ENCODE measurements at regions not wholly inside any gene's neighbourhood (a gene's known extent, or its start where the extent isn't known, plus 50 kb on each side); places are given as distances from the start of the nearest gene placed in this dataset.

DNA sequence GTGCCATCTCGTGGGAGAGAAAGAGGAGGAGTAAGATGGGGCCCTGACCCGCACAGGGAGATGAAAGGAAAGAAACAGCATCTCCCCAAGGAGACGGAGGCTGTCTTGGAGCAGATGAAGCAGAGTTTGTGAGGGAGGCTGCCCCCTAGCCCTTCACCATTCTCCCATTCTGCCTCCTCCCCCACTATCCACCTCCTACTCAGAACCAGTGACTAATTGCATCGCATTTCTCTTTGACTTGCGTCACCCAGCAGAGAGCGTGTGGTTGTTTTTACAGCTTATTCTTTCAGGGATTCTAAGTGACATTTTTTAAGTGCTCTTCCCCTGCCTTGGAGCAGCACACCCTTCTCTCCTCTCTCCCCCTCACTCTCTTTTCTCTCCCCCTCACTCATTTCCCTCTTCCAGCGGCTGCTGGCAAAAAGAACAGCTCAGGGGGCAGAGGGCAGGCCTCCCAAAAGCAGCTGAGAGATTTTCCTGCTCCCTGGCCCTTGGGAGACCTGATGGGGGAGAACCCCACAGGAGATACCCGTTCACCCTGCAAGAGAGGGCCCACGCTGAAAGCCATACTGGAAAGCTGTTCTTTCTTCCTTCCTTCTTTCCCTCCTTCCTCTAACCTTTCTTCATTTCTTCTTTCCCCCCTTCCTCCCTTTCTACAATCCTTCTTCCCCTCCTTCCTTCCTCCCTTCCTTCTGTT lies 91.8 kb downstream of the MRPL46 start:
- Mint-ChIP-seq H3K27ac (no peak overlapping the region), H3K4me1 (ENCODE audit: low read depth) (no peaks in the 10 kb centered on the region), H3K9me3 (no peaks in the 10 kb centered on the region), H3K27me3 (ENCODE audit: low read depth) (no peaks in the 10 kb centered on the region), H3K36me3 (ENCODE audit: low read depth) (no peaks in the 10 kb centered on the region), H3K4me3 (ENCODE audit: low read depth) (no peak overlapping the region)
- no peak for DNase-seq (ENCODE audit: low spot score)
- intact Hi-C loops (cut with micrococcal nuclease): no loop called here

DNA sequence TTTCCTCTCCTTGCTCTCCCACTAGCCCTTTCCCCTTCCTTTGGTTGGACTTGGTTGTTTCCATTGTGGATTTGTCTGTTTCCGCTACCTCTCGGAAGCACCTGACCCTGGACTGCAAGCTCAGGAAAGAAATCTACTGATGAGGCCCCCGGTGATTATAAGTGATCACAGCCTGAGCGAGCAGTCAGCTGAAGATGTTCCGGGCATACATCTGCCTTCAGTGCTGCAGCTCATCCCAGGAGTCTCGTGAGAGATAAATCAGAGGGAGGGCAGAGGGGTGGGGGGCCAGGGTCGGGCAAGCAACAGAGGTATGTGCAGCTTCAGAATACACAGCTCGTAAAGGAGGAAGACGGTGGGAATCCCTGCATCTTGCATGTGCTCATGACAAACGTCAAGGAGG lies 102.1 kb downstream of the MRPL46 start:
- no peak for DNase-seq (ENCODE audit: low spot score)
- intact Hi-C loops (cut with micrococcal nuclease): no loop called here
- Mint-ChIP-seq H3K4me3 (ENCODE audit: low read depth) (no peak overlapping the region), H3K4me1 (ENCODE audit: low read depth) (no peaks in the 10 kb centered on the region), H3K9me3 (no peaks in the 10 kb centered on the region), H3K27ac (no peak overlapping the region), H3K27me3 (ENCODE audit: low read depth) (peaks cover 2% of the 10 kb centered on the region), H3K36me3 (ENCODE audit: low read depth) (no peaks in the 10 kb centered on the region)

DNA sequence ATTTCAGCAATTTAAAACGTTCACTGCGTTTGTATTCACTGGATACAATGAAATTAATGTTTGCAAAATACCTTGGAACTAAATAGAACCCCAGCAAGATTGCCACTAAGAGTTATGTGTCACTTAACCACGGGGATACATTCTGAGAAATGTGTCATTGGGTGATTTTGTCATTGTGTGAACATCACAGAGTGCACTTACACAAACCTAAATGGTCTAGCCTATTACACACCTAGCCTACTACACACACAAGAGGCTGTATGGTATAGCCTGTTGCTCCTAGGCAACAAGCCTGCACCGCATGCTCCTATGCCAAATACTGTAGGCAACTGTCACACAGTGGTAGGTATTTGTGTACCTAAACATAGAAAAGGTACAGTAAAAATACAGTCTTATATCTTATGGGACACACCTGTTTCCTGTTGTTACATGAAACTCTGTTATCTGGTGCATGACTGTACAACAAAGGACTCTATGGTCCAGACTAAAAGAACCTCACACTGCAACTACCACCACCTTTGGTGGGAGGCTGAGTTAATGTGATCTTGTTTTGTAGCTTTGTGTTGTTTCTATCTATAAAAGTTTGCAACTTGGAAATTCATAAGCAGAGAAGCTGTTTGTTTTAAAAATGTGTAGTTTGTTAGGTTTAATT lies 92.2 kb upstream of the NTRK3 start:
- no peak overlapping the region for H3K4me3 Mint-ChIP-seq (ENCODE audit: low read depth)
- no peak for DNase-seq (ENCODE audit: low spot score)
- peaks cover 11% of the 10 kb centered on the region for H3K9me3 Mint-ChIP-seq

DNA sequence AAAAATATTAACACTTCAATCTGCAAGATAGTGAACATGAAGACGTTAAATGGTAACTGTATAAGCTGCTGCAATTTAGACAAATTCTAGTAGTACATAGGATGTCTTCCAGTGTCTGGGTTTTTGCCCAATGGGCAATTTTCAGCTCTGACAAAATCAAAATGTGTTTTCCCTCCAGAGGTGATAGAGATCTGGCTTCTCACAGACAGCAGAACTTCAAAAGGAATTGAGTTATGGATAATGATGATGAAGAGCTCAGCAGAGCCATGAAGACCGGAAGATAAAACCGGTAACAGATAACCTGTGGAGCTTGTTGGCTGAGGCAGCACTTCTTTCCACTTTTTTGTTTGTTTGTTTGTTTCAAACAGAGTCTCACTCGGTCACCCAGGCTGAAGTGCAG lies 89.4 kb upstream of the NTRK3 start:
- peaks cover 3% of the 10 kb centered on the region for H3K27me3 Mint-ChIP-seq (ENCODE audit: low read depth)
- no peaks in the 10 kb centered on the region for H3K4me1 Mint-ChIP-seq (ENCODE audit: low read depth)
- no peak overlapping the region for H3K27ac Mint-ChIP-seq
- no peaks in the 10 kb centered on the region for H3K9me3 Mint-ChIP-seq
- no peak overlapping the region for H3K4me3 Mint-ChIP-seq (ENCODE audit: low read depth)
- no peaks in the 10 kb centered on the region for H3K36me3 Mint-ChIP-seq (ENCODE audit: low read depth)
- DNase-seq (ENCODE audit: low spot score): no peak
- intact Hi-C loops (cut with micrococcal nuclease): no loop called here

More for the DNA sequence above, 92.2 kb upstream of the NTRK3 start:
- intact Hi-C loops (cut with micrococcal nuclease): no loop called here
- Mint-ChIP-seq H3K27me3 (ENCODE audit: low read depth) (peaks cover 3% of the 10 kb centered on the region), H3K4me1 (ENCODE audit: low read depth) (no peaks in the 10 kb centered on the region), H3K27ac (no peak overlapping the region), H3K36me3 (ENCODE audit: low read depth) (no peaks in the 10 kb centered on the region)

DNA sequence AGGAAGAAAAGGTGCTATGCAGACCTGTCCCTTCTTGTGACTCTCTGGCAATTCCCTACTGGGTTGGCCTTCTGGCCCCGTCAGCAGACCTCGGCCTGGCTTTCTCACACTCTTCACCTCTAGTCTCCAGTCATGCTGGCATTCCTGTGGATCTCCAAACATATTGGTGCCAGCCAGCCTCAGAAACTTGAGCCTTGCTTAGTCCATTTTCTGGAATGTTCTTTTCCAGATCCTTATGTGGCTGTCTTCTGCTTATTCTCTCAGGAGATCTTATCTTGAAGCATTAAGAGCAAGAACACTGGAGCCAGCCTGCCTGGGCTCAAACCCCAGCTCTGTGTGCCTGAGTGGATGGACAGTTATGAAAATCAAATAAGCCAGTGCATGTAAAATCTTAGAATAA lies 88.2 kb upstream of the NTRK3 start:
- H3K4me3 Mint-ChIP-seq (ENCODE audit: low read depth): no peak overlapping the region
- H3K27me3 Mint-ChIP-seq (ENCODE audit: low read depth): peaks cover 3% of the 10 kb centered on the region
- no peaks in the 10 kb centered on the region for H3K9me3 Mint-ChIP-seq
- no peak overlapping the region for H3K27ac Mint-ChIP-seq
- intact Hi-C loops (cut with micrococcal nuclease): no loop called here
- no peak for DNase-seq (ENCODE audit: low spot score)
- H3K36me3 Mint-ChIP-seq (ENCODE audit: low read depth): no peaks in the 10 kb centered on the region
- H3K4me1 Mint-ChIP-seq (ENCODE audit: low read depth): no peaks in the 10 kb centered on the region

DNA sequence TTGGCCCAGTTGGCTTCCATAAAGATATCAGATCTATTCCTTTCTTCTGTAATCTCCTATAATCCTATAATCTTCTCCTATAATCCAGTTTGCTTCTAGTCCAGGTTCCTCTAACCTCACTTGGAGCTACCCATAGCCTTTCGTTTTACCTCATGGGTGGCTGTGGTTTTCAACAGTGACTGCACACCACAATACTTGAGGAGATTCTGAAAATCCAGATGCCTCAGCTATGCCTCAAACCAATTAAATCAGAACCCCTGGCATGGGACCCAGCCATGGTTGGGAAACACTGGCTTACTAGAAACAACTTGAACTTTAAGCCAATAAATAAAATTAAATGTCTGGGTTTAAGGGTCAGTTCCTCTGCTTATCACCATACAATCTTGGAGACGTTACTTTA lies 86.1 kb upstream of the NTRK3 start:
- no peak for DNase-seq (ENCODE audit: low spot score)
- H3K27ac Mint-ChIP-seq: no peak overlapping the region
- H3K4me1 Mint-ChIP-seq (ENCODE audit: low read depth): no peaks in the 10 kb centered on the region
- H3K27me3 Mint-ChIP-seq (ENCODE audit: low read depth): peaks cover 5% of the 10 kb centered on the region
- intact Hi-C loops (cut with micrococcal nuclease): no loop called here
- H3K36me3 Mint-ChIP-seq (ENCODE audit: low read depth): no peaks in the 10 kb centered on the region
- no peak overlapping the region for H3K4me3 Mint-ChIP-seq (ENCODE audit: low read depth)
- no peaks in the 10 kb centered on the region for H3K9me3 Mint-ChIP-seq

DNA sequence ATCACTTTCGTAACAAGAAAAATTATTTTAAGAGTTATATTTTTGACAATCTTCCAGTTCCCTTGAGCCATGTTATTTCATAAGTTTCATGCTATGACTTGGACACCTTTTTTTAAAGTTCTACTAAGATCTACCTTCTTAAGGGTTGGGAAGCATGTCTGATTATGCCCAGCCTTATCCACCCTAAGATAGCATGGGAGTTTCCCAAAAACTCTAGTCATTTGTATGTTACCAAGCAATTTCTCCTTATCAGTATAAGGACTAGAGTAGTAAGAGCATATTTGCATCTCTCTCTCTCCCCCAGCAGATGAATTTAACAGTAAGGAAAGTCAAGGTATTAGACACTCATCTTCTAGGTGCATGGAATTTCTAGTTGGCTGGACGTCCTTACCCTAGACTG lies 85.1 kb upstream of the NTRK3 start:
- no peak for DNase-seq (ENCODE audit: low spot score)
- Mint-ChIP-seq H3K27me3 (ENCODE audit: low read depth) (peaks cover 5% of the 10 kb centered on the region), H3K4me1 (ENCODE audit: low read depth) (no peaks in the 10 kb centered on the region), H3K9me3 (no peaks in the 10 kb centered on the region), H3K27ac (no peak overlapping the region), H3K4me3 (ENCODE audit: low read depth) (no peak overlapping the region), H3K36me3 (ENCODE audit: low read depth) (no peaks in the 10 kb centered on the region)
- intact Hi-C loops (cut with micrococcal nuclease): no loop called here

DNA sequence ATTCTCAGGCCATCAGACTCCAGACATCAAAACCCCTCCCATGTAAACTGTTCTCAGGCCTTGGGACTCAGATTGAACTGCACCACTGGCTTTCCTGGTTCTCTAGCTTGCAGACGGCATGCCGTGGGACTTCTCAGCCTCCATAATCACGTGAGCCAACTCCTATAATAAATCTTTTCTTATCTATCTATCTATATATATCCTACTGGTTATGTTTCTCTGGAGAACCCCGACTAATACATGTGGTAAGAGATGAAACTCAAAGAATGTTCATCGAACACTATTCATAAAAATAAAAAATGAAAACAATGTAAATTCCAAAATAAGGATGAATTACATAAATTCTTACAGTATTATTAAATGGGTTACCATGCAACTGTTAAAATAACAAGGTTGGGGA lies 84.5 kb upstream of the NTRK3 start:
- Mint-ChIP-seq H3K4me3 (ENCODE audit: low read depth) (no peak overlapping the region), H3K36me3 (ENCODE audit: low read depth) (no peaks in the 10 kb centered on the region), H3K27me3 (ENCODE audit: low read depth) (peaks cover 5% of the 10 kb centered on the region), H3K27ac (no peak overlapping the region), H3K4me1 (ENCODE audit: low read depth) (no peaks in the 10 kb centered on the region), H3K9me3 (no peaks in the 10 kb centered on the region)
- intact Hi-C loops (cut with micrococcal nuclease): no loop called here
- DNase-seq (ENCODE audit: low spot score): no peak

DNA sequence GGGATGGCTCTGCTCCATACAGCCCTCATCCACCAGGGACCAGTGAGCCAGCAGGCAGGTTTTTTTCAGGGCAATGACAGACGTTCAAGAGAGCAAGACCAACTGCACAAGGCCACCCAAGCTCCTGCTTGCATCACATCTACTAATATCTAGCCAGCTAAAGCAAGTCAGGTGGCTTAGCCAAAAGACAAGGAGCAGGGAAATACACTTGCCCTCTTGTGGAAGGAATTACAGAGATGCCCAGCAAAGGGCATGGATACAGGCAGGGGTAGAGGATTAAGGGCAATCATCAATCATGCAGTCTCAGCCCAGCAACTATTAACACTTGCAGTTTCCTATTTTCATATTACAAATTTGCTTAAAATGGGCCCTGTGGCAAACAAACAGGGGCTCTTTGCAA lies 81.5 kb upstream of the NTRK3 start:
- peaks cover 8% of the 10 kb centered on the region for H3K27me3 Mint-ChIP-seq (ENCODE audit: low read depth)
- intact Hi-C loops (cut with micrococcal nuclease): no loop called here
- DNase-seq (ENCODE audit: low spot score): no peak
- H3K27ac Mint-ChIP-seq: no peak overlapping the region
- no peaks in the 10 kb centered on the region for H3K9me3 Mint-ChIP-seq
- no peaks in the 10 kb centered on the region for H3K36me3 Mint-ChIP-seq (ENCODE audit: low read depth)
- no peak overlapping the region for H3K4me3 Mint-ChIP-seq (ENCODE audit: low read depth)
- H3K4me1 Mint-ChIP-seq (ENCODE audit: low read depth): no peaks in the 10 kb centered on the region

DNA sequence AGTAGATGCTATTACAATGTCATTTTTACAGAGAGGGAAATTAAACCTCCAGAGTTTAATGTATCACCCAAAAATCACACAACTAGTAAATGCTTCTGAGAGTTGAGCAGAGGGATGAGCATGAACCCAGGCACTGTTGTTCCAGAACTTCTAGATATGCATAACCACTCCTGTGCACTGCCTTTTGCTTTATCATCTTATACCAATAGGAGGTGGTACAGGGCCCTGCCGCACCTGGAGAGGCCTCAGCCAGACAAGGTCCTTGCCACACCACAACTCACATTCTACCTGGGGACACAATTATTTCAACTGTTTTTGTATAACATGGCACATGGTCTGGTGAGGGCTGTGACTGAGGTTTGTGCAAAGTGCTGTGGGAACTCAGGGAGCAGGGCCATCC lies 78.5 kb upstream of the NTRK3 start:
- intact Hi-C loops (cut with micrococcal nuclease): no loop called here

DNA sequence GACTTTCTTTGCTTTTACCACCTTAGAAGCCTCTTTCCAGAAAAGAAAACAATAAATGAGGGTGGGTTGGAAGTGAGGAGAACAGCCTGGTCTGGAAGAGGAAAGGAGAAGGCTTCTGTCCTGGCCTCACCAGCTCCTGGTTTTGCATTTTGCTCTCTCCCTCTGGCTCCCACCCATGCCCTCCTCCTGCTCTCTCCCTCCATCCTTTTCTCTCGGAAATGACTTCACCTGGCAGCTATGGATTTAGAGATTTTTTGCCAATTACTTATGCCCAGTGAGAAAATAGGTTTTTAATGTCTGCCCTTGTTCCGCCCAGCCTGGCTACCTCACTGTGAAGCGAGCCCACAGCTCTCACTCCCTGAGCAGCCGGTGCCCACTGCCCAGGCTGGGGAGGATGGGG lies 77.9 kb upstream of the NTRK3 start:
- Mint-ChIP-seq H3K9me3 (no peaks in the 10 kb centered on the region), H3K27me3 (ENCODE audit: low read depth) (peaks cover 8% of the 10 kb centered on the region), H3K4me1 (ENCODE audit: low read depth) (no peaks in the 10 kb centered on the region), H3K36me3 (ENCODE audit: low read depth) (no peaks in the 10 kb centered on the region), H3K4me3 (ENCODE audit: low read depth) (no peak overlapping the region), H3K27ac (no peak overlapping the region)
- intact Hi-C loops (cut with micrococcal nuclease): no loop called here
- no peak for DNase-seq (ENCODE audit: low spot score)

More for the DNA sequence above, 78.5 kb upstream of the NTRK3 start:
- no peak for DNase-seq (ENCODE audit: low spot score)
- Mint-ChIP-seq H3K9me3 (no peaks in the 10 kb centered on the region), H3K4me1 (ENCODE audit: low read depth) (no peaks in the 10 kb centered on the region), H3K27me3 (ENCODE audit: low read depth) (peaks cover 9% of the 10 kb centered on the region), H3K4me3 (ENCODE audit: low read depth) (no peak overlapping the region), H3K27ac (no peak overlapping the region), H3K36me3 (ENCODE audit: low read depth) (no peaks in the 10 kb centered on the region)

DNA sequence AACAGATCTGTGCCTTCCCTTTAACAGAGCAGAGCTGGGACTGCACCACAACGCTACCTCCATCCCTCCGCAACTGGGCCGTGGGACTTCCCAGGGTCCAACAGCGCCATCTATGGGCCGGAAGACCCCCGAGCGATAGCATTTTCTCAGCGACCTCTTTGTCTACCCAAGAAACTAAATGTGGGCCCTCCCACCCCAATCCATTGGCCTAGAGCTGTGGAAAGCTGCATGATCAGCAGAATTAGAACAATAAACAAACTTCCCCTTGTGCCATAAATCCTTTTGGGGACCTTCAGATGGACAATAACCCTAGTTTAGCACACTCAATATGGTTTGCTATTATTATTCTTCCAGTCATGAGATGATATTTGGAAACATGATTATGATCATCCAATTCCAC lies 74.8 kb upstream of the NTRK3 start:
- peak; percentile 24 for DNase-seq (ENCODE audit: low spot score)
- Mint-ChIP-seq H3K9me3 (no peaks in the 10 kb centered on the region), H3K4me3 (ENCODE audit: low read depth) (no peak overlapping the region), H3K27ac (no peak overlapping the region), H3K27me3 (ENCODE audit: low read depth) (peaks cover 7% of the 10 kb centered on the region), H3K4me1 (ENCODE audit: low read depth) (no peaks in the 10 kb centered on the region), H3K36me3 (ENCODE audit: low read depth) (no peaks in the 10 kb centered on the region)
- intact Hi-C loops (cut with micrococcal nuclease): loop anchor here (2.0 kb wide), 1 partner anchor 120 kb away; no protein-coding TSS in a partner anchor

DNA sequence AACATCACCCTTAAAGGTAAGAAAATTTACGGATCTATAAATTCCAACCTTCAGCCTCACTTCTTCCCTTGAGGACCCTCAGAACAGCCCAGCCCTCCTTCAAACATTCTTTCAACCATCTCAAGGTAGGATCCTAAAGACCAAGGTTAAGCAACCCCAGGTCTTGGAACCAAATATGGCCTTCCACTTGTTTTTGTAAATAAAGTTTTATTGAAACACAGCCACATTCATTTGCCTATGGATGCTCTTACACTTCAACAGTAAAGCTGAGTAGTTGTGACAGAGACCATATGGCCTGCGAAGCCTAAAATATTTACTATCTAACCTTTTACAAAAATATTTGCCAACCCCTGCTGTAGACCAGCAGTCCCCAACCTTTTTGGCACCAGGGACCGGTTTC lies 70.4 kb upstream of the NTRK3 start:
- H3K4me3 Mint-ChIP-seq (ENCODE audit: low read depth): no peak overlapping the region
- intact Hi-C loops (cut with micrococcal nuclease): no loop called here
- H3K27me3 Mint-ChIP-seq (ENCODE audit: low read depth): no peaks in the 10 kb centered on the region
- no peak for DNase-seq (ENCODE audit: low spot score)
- H3K36me3 Mint-ChIP-seq (ENCODE audit: low read depth): no peaks in the 10 kb centered on the region
- H3K9me3 Mint-ChIP-seq: no peaks in the 10 kb centered on the region
- H3K4me1 Mint-ChIP-seq (ENCODE audit: low read depth): no peaks in the 10 kb centered on the region
- H3K27ac Mint-ChIP-seq: no peak overlapping the region

DNA sequence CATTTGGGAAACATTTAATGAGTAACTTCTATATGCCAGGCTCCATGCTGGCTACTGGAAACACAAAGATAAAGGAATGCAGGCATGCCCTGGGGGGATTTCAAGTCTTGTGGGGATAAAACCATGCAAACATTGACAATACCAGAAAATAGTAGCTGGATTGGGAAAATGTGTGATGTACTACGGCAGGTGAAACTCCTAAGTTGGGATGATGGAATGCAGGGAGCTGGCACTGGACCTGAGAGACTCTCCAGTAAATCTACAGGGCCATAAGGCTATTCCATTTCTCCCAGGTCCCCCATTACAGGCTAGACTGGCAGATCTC lies 68.2 kb upstream of the NTRK3 start:
- no peak for DNase-seq (ENCODE audit: low spot score)
- Mint-ChIP-seq H3K4me1 (ENCODE audit: low read depth) (no peaks in the 10 kb centered on the region), H3K4me3 (ENCODE audit: low read depth) (no peak overlapping the region), H3K27ac (no peak overlapping the region), H3K27me3 (ENCODE audit: low read depth) (no peaks in the 10 kb centered on the region), H3K9me3 (no peaks in the 10 kb centered on the region), H3K36me3 (ENCODE audit: low read depth) (no peaks in the 10 kb centered on the region)
- intact Hi-C loops (cut with micrococcal nuclease): no loop called here

All from activated T-helper 2 cell treated with anti-CD3 and anti-CD28 coated beads, Interferon-gamma antibody, Interleukin-2, Interleukin-4, amounts not matched to agents 10 μg/mL and 5 μg/mL and 100 μg/mL, durations not matched to agents 14 hours and 24 hours and 36 hours (primary cell).